GM12872 (cell line): ENCODE measurements at regions not wholly inside any gene's neighbourhood (a gene's known extent, or its start where the extent isn't known, plus 50 kb on each side); places are given as distances from the start of the nearest gene placed in this dataset.

Source experiments
- CTCF ChIP-seq: IDR thresholded peaks from 3 replicates; pipeline ENCODE4 v1.5.1; 2011; ENCODE audit warnings: low read depth, mild to moderate bottlenecking, low read length, moderate library complexity; ENCODE audit not compliant: insufficient read depth

GRCh38 chr2:147094077-147094476 is 750.8 kb upstream of the ACVR2A start:
- TF ChIP-seq CTCF: no peak

GRCh38 chr2:147092266-147092665 is 752.6 kb upstream of the ACVR2A start:
- TF ChIP-seq CTCF: no peak

- TF ChIP-seq CTCF: no peak
Measured at GRCh38 chr2:147091448-147091847, 753.4 kb upstream of the ACVR2A start.

- TF ChIP-seq CTCF: no peak
Measured at GRCh38 chr2:147088871-147089270, 756.0 kb upstream of the ACVR2A start.

- TF ChIP-seq CTCF: no peak
Measured at GRCh38 chr2:147086715-147087114, 758.1 kb upstream of the ACVR2A start.

- TF ChIP-seq CTCF: no peak
Measured at GRCh38 chr2:147083664-147084063, 761.2 kb upstream of the ACVR2A start.

GRCh38 chr2:147082850-147083522 is 761.8 kb upstream of the ACVR2A start:
- peak; percentile 82 for TF ChIP-seq CTCF
